ENCODE measurements at regions not wholly inside any gene's neighbourhood (a gene's known extent, or its start where the extent isn't known, plus 50 kb on each side); places are given as distances from the start of the nearest gene placed in this dataset.
"Not testable (repeated sequence)": the region's sequence is repeated elsewhere in the genome, so short reads cannot be mapped to it uniquely, and the experiment has no call there.

DNA sequence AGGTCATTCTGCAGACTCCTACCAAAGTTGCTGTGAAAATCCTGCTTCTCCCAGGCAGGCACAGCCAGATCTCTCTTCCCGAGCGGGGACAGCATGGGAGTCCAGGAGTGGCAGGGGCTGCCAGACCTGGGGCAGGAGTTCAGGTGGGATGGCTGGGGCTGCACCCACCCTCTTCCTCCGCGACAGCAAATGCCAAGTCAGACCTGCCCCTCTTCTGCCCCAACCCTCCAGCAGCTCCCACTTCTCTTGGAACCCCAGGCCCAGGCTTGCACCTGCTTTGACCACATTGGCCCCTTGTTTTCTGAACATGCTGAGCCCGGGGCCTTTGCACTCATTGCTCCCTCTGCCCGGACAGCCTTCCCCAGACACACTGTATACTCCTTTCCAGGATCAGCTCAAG, 288.2 kb upstream of the HS6ST1 start:
- H3K27ac ChIP-seq (ENCODE audit: low read depth): no peak overlapping the region
- no peak for DNase-seq (ENCODE audit: extremely low spot score)
- no peak overlapping the region for H3K4me3 ChIP-seq (ENCODE audit: low read depth, low read length)
- H3K4me1 ChIP-seq (ENCODE audit: insufficient read depth): no peaks in the 10 kb centered on the region
- H3K36me3 ChIP-seq (ENCODE audit: insufficient read depth): no peaks in the 10 kb centered on the region
- WGBS: 93% methylated on average over 6 of the region's 6 CpGs

DNA sequence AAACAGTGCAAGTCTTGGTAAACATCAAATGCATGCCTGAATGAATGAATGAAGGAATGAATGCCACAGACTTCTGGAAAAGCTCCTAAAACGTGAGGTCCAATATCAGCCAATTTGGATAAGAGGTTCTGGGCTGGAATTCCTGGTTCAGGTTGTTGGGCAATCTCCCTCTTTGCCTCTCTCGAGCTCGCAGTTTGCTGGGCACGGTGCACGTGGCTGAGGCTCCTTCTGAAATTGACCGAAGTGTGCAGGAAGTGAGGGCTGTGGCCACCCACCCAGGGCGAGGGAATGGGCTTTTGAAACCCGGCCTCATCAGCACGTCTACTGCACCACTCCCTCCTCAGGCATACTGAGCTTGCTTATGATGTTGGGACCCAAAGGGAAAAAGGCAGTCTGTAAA, 288.8 kb upstream of the HS6ST1 start:
- no peaks in the 10 kb centered on the region for H3K4me1 ChIP-seq (ENCODE audit: insufficient read depth)
- no peaks in the 10 kb centered on the region for H3K36me3 ChIP-seq (ENCODE audit: insufficient read depth)
- DNase-seq (ENCODE audit: extremely low spot score): no peak
- no peak overlapping the region for H3K4me3 ChIP-seq (ENCODE audit: low read depth, low read length)
- no peak overlapping the region for H3K27ac ChIP-seq (ENCODE audit: low read depth)
- WGBS: 82% methylated on average over 9 of the region's 9 CpGs

DNA sequence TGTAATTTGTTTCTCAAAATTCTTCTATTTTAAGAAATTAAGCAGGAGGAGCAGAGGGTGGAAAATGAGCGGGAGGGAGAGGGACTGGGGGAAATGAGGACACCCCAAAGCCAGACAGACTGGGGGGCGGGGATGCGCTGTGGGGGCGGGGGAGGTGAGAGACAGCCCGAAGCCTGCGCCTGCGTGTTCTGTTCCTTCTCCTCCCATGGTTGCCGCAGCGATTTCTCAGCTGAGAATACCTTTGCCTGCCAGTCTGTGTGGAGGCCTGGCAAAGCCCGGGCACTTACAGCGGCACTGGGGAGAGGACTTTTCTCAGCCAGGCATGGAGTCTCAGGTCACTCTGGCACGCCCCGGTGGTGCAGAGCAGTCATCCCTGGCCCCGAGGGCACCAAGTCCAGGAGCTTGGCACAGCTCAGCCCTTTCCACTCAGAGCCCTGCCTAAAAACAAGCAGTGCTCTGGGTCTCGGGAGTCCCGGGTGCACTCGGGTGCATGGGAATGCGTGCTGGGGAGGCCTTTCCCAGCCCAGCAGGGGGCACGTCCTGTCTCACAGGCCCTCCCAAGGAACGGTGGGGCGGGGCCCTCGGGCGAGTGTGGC, 289.3 kb upstream of the HS6ST1 start:
- Histone ChIP-seq H3K4me3 (ENCODE audit: low read depth, low read length) (no peak overlapping the region), H3K36me3 (ENCODE audit: insufficient read depth) (no peaks in the 10 kb centered on the region), H3K4me1 (ENCODE audit: insufficient read depth) (no peaks in the 10 kb centered on the region), H3K27ac (ENCODE audit: low read depth) (no peak overlapping the region)
- WGBS: 73% methylated on average over 23 of the region's 23 CpGs
- DNase-seq (ENCODE audit: extremely low spot score): no peak

DNA sequence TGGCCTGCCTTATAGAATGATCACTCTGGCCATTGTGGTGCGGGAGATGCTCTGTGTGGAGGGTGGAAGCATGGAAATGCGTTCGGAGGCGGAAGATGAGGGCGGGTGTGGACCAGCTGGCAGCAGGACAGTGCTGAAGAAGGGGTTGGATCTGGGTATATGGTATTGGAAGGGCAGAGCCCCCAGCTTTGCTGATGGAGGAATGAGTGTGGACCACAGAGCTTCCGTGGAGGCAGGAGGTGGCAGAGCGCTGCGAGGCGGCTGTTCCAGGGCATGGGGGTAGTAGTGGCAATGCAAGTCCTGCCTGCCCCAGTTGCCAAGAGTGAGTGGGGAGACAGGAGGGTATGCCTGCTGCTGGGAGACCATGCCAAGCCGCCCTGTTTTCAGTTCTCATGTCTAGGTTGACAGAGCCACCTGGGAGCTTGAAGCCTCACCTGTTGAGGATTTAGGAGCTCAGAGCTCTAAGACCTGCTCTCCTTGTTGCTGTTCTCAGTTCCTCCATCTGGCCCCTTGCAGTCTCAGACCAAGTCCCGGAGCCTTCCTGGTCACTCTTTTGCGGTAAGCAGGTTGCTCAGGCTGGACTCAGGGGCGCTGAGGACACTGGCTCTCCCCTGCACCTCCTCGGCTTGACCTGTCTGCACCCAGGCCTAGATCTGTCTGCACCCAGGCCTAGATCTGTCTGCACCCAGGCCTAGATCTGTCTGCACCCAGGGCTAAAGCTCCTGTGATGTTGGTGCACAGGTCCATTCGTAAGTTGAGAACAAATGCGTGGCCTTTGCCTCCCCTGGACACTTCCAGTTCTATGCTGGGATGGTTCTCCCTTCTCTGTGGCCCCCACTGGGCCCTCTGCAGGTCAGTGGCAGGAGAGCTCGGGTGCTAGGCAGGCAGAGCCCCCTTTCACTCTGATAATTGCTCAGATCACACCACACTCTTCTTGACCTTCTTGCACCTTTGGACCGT, 290.5 kb upstream of the HS6ST1 start:
- Histone ChIP-seq H3K36me3 (ENCODE audit: insufficient read depth) (no peaks in the 10 kb centered on the region), H3K27ac (ENCODE audit: low read depth) (no peak overlapping the region), H3K4me3 (ENCODE audit: low read depth, low read length) (no peak overlapping the region), H3K4me1 (ENCODE audit: insufficient read depth) (no peaks in the 10 kb centered on the region)
- 93% methylated on average over 18 of the region's 18 CpGs for WGBS
- DNase-seq (ENCODE audit: extremely low spot score): no peak

DNA sequence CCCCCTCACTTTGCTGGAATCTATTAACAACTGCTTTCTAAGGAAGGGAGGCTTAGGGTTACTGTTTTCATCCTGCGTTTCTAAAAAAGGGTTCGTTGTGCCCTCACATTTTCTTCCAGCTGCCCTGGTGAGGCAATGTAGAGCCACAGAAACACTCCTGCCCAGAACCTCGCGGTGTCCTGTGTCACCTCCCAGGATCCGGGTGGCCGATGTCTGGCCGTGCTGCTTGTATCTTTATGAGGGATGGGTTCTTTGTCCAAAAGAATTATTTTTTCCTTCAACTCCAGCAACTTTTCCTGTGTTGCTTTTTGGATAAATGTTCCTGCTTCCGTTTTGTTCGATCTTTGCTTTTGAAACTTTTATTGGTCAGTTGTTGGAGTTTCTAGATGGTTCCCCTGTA, 291.8 kb upstream of the HS6ST1 start:
- H3K4me3 ChIP-seq (ENCODE audit: low read depth, low read length): no peak overlapping the region
- H3K36me3 ChIP-seq (ENCODE audit: insufficient read depth): no peaks in the 10 kb centered on the region
- H3K27ac ChIP-seq (ENCODE audit: low read depth): no peak overlapping the region
- no peak for DNase-seq (ENCODE audit: extremely low spot score)
- H3K4me1 ChIP-seq (ENCODE audit: insufficient read depth): no peaks in the 10 kb centered on the region
- WGBS: 93% methylated on average over 9 of the region's 9 CpGs

DNA sequence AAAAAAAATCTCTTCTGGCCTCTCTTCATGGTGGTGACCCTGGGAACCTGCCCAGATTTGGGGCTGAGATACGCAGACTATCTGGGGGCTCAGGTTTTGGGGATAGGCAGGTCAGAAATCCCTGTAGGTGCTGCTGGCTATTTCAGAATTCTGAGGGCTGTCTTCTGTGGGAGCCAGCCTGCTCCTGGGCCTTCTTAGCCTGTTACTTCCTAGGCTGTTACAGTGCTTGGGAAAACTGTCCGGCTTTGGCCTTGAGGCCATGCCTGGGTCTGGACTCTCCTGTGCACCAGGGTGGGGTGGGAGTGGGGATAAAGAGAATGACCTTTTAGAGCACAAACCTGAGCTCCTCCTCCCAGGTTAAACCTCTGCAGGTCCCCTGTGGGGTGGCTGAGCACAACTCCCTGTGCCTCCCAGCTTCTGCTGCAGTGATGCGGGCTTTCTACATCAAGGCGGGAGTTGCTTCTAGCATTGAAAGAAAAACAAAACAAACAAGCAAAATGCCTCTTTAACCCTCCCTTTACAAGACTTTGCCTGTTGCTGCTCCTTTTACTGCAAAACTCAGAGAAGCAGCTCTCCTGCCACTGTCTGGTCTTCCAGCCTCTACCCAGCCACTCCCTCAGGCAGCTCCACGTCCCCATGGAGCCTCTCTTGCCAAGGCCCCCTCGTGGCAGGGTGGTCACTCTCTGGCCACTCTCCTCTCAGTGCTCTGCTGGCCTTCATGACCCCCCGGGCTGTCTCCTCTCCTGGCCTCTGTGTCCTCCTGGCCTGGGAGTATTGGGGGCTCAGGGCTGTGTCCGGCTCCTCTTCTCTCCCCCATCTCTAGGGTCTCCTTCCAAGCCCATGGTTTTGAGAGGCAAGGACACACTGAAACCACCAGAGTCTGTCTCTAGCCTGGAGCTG, 293.0 kb upstream of the HS6ST1 start:
- Histone ChIP-seq H3K27ac (ENCODE audit: low read depth) (no peak overlapping the region), H3K4me1 (ENCODE audit: insufficient read depth) (no peaks in the 10 kb centered on the region), H3K4me3 (ENCODE audit: low read depth, low read length) (no peak overlapping the region), H3K36me3 (ENCODE audit: insufficient read depth) (no peaks in the 10 kb centered on the region)
- 86% methylated on average over 8 of the region's 8 CpGs for WGBS
- no peak for DNase-seq (ENCODE audit: extremely low spot score)

DNA sequence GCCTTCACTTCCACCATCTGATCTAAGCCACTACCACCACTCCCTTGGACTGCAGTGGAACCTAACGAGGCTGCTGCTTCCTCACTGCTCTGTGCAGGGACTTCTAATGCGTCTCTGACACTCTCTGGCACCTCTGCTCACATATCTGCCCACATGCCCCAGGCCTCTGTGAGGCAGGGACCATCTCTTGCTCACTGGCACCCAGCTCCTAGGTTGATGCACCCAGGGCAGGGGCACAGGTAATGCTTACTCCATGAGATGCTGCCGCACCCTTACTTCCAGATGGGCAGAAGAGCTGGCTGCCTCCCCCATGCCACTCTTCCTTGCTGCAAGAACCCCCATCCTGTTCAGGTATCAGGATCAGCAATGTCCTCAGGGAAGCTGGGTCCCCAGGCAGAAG, 294.0 kb upstream of the HS6ST1 start:
- WGBS: 87% methylated on average over 3 of the region's 3 CpGs
- Histone ChIP-seq H3K36me3 (ENCODE audit: insufficient read depth) (no peaks in the 10 kb centered on the region), H3K27ac (ENCODE audit: low read depth) (no peak overlapping the region), H3K4me3 (ENCODE audit: low read depth, low read length) (no peak overlapping the region), H3K4me1 (ENCODE audit: insufficient read depth) (no peaks in the 10 kb centered on the region)
- no peak for DNase-seq (ENCODE audit: extremely low spot score)

DNA sequence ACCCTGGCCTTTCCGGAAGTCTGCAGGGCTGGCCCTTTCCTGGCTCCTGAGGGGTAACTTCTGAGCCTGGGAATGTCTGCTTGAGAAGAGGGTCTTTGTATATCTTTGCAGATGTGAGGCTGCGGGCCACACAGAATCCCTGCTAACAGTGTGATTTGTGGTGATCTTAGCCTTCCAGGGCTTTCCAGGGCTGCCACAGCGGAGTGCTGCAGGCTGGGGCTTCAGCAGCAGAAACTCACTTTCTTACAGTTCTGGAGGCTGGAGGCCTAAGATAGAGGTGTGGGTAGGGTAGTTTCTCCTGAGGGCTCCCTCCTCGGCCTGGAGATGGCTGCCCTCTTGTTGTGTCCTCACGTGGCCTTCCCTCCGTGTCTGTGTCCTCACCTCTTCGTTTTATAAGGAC, 294.7 kb upstream of the HS6ST1 start:
- H3K36me3 ChIP-seq (ENCODE audit: insufficient read depth): no peaks in the 10 kb centered on the region
- H3K4me3 ChIP-seq (ENCODE audit: low read depth, low read length): no peak overlapping the region
- DNase-seq (ENCODE audit: extremely low spot score): no peak
- 76% methylated on average over 7 of the region's 7 CpGs for WGBS
- no peaks in the 10 kb centered on the region for H3K4me1 ChIP-seq (ENCODE audit: insufficient read depth)
- H3K27ac ChIP-seq (ENCODE audit: low read depth): no peak overlapping the region

DNA sequence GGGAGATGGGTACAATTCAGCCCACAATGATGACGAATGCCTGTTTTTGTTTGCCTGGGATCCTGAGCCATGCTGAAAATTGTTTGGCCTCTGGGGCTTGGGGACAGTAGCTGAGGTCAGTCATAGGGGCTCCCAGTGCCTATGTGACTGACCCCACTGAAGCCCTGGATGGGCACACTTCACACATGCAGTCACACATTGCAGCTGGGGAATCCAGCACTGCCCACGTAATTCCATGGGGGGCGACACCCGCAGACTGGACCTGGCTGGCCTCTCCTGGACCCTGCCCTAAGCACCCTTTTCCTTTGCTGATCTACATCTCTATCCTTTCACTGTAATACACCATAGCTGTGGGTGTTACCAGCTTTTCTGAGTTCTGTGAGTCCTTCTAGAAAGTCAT, 295.2 kb upstream of the HS6ST1 start:
- no peak overlapping the region for H3K4me3 ChIP-seq (ENCODE audit: low read depth, low read length)
- no peaks in the 10 kb centered on the region for H3K36me3 ChIP-seq (ENCODE audit: insufficient read depth)
- WGBS: 94% methylated on average over 4 of the region's 4 CpGs
- H3K4me1 ChIP-seq (ENCODE audit: insufficient read depth): no peaks in the 10 kb centered on the region
- no peak overlapping the region for H3K27ac ChIP-seq (ENCODE audit: low read depth)
- no peak for DNase-seq (ENCODE audit: extremely low spot score)

DNA sequence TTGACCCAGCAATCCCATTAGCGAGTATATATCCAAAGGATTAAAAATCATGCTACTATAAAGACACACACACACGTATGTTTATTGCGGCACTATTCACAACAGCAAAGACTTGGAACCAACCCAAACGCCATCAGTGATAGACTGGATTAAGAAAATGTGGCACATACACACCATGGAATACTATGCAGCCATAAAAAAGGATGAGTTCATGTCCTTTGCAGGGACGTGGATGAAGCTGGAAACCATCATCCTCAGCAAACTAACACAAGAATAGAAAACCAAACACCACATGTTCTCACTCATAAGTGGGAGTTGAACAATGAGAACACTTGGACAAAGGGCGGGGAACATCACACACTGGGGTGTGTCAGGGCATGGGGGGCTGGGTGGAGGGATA, 296.2 kb upstream of the HS6ST1 start:
- WGBS: 85% methylated on average over 6 of the region's 6 CpGs
- not testable (repeated sequence) for H3K4me1 ChIP-seq (ENCODE audit: insufficient read depth); DNase-seq (ENCODE audit: extremely low spot score); H3K4me3 ChIP-seq (ENCODE audit: low read depth, low read length); H3K27ac ChIP-seq (ENCODE audit: low read depth); H3K36me3 ChIP-seq (ENCODE audit: insufficient read depth)

DNA sequence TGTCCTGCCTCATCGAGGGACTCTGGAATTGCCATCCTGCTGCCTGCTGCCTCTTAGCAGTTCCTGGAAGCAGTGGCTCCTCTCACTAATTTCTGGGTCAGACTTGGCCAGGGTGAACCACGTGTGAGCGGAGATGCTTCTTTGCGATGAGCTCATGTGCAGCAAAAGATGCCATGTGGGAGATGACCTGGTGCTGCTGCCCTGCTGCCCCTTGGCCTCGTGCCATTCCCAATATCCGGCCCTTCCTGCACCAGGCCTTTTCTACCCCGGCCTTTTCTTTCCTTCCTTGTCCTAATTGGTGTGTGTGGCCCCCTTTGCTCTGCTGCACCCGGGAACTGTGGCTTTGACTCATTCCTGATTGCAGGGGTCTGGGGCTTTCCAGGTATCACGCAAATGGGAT, 296.9 kb upstream of the HS6ST1 start:
- 78% methylated on average over 9 of the region's 9 CpGs for WGBS
- no peaks in the 10 kb centered on the region for H3K36me3 ChIP-seq (ENCODE audit: insufficient read depth)
- H3K27ac ChIP-seq (ENCODE audit: low read depth): no peak overlapping the region
- H3K4me3 ChIP-seq (ENCODE audit: low read depth, low read length): no peak overlapping the region
- no peaks in the 10 kb centered on the region for H3K4me1 ChIP-seq (ENCODE audit: insufficient read depth)
- DNase-seq (ENCODE audit: extremely low spot score): no peak

DNA sequence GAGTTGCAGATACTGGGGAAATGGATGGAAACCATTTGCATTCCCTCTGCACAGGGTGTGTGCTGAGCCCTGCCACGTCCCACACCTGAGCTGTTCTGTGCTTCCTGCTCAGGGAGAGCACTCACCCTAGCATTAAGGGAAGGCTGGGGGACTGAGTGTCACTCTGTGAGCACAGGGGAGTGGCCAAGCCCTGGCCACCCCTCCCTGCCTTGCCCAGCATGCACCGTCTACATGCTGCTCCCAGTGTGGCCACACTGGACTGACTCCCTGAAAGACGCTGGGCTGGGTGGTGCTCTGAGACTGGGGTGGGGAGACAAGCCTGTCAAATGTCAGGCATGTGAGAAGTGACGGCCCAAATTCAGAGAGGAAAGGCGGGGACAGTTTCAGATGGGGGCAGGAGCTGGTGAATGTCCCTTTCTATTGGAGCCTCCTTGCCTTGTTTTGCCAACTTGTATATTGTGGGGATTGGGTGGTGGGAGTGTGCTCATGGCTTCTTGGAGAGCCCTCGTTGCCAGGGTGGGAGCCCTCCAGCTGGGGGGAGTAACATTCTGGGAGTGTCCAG, 298.4 kb upstream of the HS6ST1 start:
- Histone ChIP-seq H3K27ac (ENCODE audit: low read depth) (no peak overlapping the region), H3K4me3 (ENCODE audit: low read depth, low read length) (no peak overlapping the region), H3K4me1 (ENCODE audit: insufficient read depth) (no peaks in the 10 kb centered on the region), H3K36me3 (ENCODE audit: insufficient read depth) (no peaks in the 10 kb centered on the region)
- DNase-seq (ENCODE audit: extremely low spot score): no peak
- 69% methylated on average over 6 of the region's 6 CpGs for WGBS

DNA sequence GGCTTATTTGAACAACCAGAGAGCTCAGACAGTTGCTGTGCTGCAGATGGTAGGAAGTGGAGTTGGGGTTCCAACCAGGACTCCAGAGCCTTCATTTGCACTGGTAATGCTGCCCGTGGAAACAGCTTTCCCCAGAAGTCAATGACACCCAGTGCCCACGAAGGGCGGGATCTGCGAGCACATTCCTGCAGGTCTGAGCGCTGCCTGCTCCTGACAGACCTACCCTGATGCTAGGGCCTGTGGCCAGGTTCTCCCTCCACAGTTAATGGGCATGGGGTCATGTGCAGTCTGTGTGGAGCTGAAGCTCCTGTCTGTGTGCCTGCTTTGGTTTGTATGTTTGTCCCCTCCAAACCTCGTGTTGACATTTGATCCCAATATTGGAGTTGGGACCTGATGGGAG, 299.0 kb upstream of the HS6ST1 start:
- WGBS: 90% methylated on average over 6 of the region's 6 CpGs
- Histone ChIP-seq H3K27ac (ENCODE audit: low read depth) (no peak overlapping the region), H3K4me1 (ENCODE audit: insufficient read depth) (no peaks in the 10 kb centered on the region), H3K4me3 (ENCODE audit: low read depth, low read length) (no peak overlapping the region), H3K36me3 (ENCODE audit: insufficient read depth) (no peaks in the 10 kb centered on the region)
- DNase-seq (ENCODE audit: extremely low spot score): no peak

Data from urinary bladder (tissue), 3 donors.